Testis (tissue), 2 donors: ENCODE measurements at regions not wholly inside any gene's neighbourhood (a gene's known extent, or its start where the extent isn't known, plus 50 kb on each side); places are given as distances from the start of the nearest gene placed in this dataset.

Source experiments
- CTCF ChIP-seq, 3 experiments: fragments of 450-650 bp in 2 of 3; fragments of 200-600 bp in 1 of 3; sonication (generic) in 1 of 3; IDR thresholded peaks; one replicate each; pipeline ENCODE4 v1.5.1; 2016 to 2019; ENCODE audit warnings: antibody characterized with exemption in 3 of 3, mild to moderate bottlenecking in 2 of 3, moderate library complexity in 1 of 3
- POLR2A ChIP-seq: fragments of 450-650 bp; IDR thresholded peaks from one replicate; pipeline ENCODE4 v1.6.1; 2017; ENCODE audit warnings: antibody characterized with exemption, mild to moderate bottlenecking, moderate library complexity

GRCh38 chr2:2520401-2520811 is 189.3 kb upstream of the MYT1L start:
- TF ChIP-seq POLR2A (no peak), CTCF (IDR thresholded peaks at IDR 0.05) (no peak)
